ENCODE measurements at regions not wholly inside any gene's neighbourhood (a gene's known extent, or its start where the extent isn't known, plus 50 kb on each side); places are given as distances from the start of the nearest gene placed in this dataset.

GRCh38 chr4:126986005-126986404, 646.8 kb upstream of the INTU start:
- no peak for TF ChIP-seq CTCF (IDR thresholded peaks at IDR 0.05; ENCODE audit: extremely low read depth in 1 of 2, insufficient read depth in 1 of 2, low read depth in 1 of 2, low read length in 2 of 2)
- no peak for TF ChIP-seq POLR2A (IDR thresholded peaks at IDR 0.05; ENCODE audit: low read depth, low read length)
